Astrocyte (in vitro differentiated cells and primary cell): ENCODE measurements at regions not wholly inside any gene's neighbourhood (a gene's known extent, or its start where the extent isn't known, plus 50 kb on each side); places are given as distances from the start of the nearest gene placed in this dataset.

Source experiments
- CTCF ChIP-seq: IDR thresholded peaks from 2 replicates; pipeline ENCODE4 v1.5.1; 2011; ENCODE audit warnings: low read depth, mild to moderate bottlenecking, inconsistent platforms, low read length, moderate library complexity; ENCODE audit not compliant: insufficient read depth
- EZH2 ChIP-seq: IDR thresholded peaks from 2 replicates; pipeline ENCODE4 v1.6.1; 2012; ENCODE audit warnings: mild to moderate bottlenecking, low read length, inconsistent platforms; ENCODE audit not compliant: insufficient read depth

- no peak for TF ChIP-seq CTCF
- TF ChIP-seq EZH2: no peak
These were observed 446.2 kb upstream of the ALCAM start for GRCh38 chr3:104920512-104920911.
